ENCODE measurements at regions not wholly inside any gene's neighbourhood (a gene's known extent, or its start where the extent isn't known, plus 50 kb on each side); places are given as distances from the start of the nearest gene placed in this dataset.

- ATAC-seq (ENCODE audit: low read depth) (no peak), DNase-seq (no peak)
- Histone ChIP-seq H4K20me1 (ENCODE audit: insufficient read depth, low read length) (no peaks in the 10 kb centered on the region), H2AFZ (replicated peaks; ENCODE audit: low read length, poor library complexity) (no peak overlapping the region), H2AK9ac (replicated peaks; ENCODE audit: low read depth, low read length, poor library complexity) (no peak overlapping the region), H3K9ac (ENCODE audit: low read depth, low read length) (no peak overlapping the region), H3K27ac (ENCODE audit: insufficient read depth, low read length) (no peak overlapping the region), H3K36me3 (ENCODE audit: control insufficient read depth, insufficient read depth, low read length) (no peaks in the 10 kb centered on the region), H3K9me1 (ENCODE audit: insufficient read depth, low read length) (no peaks in the 10 kb centered on the region), H2BK120ac (ENCODE audit: low read depth, low read length) (no peak overlapping the region), H3K56ac (ENCODE audit: extremely low read depth, insufficient read depth, low read length) (no peak overlapping the region), H3K18ac (ENCODE audit: low read depth, low read length) (no peak overlapping the region), H3K4ac (ENCODE audit: low read depth, low read length) (no peak overlapping the region), H2BK15ac (ENCODE audit: low read depth, low read length) (no peak overlapping the region), H3K23ac (ENCODE audit: low read depth, low read length) (no peak overlapping the region), H4K91ac (ENCODE audit: insufficient read depth, low read depth, low read length) (no peak overlapping the region), H3K4me2 (ENCODE audit: low read depth, low read length) (no peak overlapping the region), H4K8ac (ENCODE audit: low read depth in 2 of 2, low read length in 2 of 2) (no peak overlapping the region), H3K9me3 (ENCODE audit: control insufficient read depth, insufficient read depth, low read length) (peaks cover 17% of the 10 kb centered on the region), H3K27me3 (ENCODE audit: control insufficient read depth, insufficient read depth, low read length) (no peaks in the 10 kb centered on the region), H2BK5ac (ENCODE audit: low read depth, low read length, poor library complexity, severe bottlenecking) (no peak overlapping the region), H3K14ac (replicated peaks; ENCODE audit: low read depth, low read length) (no peak overlapping the region), H4K5ac (ENCODE audit: low read depth, low read length) (no peak overlapping the region), H3K79me1 (ENCODE audit: low read depth in 1 of 2, low read length in 2 of 2) (no peaks in the 10 kb centered on the region), H3K4me3 (ENCODE audit: insufficient read depth, low read depth, low read length) (no peak overlapping the region), H2AK5ac (ENCODE audit: low read depth, low read length) (no peak overlapping the region), H3K4me1 (ENCODE audit: control insufficient read depth, insufficient read depth, low read length) (no peaks in the 10 kb centered on the region), H2BK20ac (ENCODE audit: low read depth, low read length) (no peak overlapping the region)
- ChIA-PET CTCF (no interaction called here), POLR2A (ENCODE audit: unreplicated experiment) (no interaction called here)
- dilution Hi-C loops (cut with HindIII; ENCODE audit: low sequenced_read_pairs, unreplicated experiment) (no loop called here), intact Hi-C loops (cut with micrococcal nuclease) (no loop called here), in situ Hi-C loops (cut with MboI; ENCODE audit: low sequenced_read_pairs) (no loop called here)
- no peak for TF ChIP-seq RFX5 (IDR thresholded peaks at IDR 0.05; ENCODE audit: low read depth, low read length)
- no peak for TF ChIP-seq CHD1 (IDR thresholded peaks at IDR 0.05; ENCODE audit: low read depth, low read length)
- no peak for TF ChIP-seq SMC3 (IDR thresholded peaks at IDR 0.05; ENCODE audit: low read depth, low read length)
- TF ChIP-seq RAD21 (IDR thresholded peaks at IDR 0.05; ENCODE audit: low read length) = no peak
- TF ChIP-seq CEBPB (IDR thresholded peaks at IDR 0.05; ENCODE audit: low read depth, low read length) = no peak
- no CpG with 5 or more reads among the region's 4 CpGs for WGBS, 2 experiments (ENCODE audit: extremely low coverage in 2 of 2, insufficient read length in 1 of 2)
- no TSS peak for BruUV-seq (replicated peaks)
Measured at GRCh38 chr4:189834616-189835015, 106.1 kb upstream of the FRG1 start.

All from IMR-90 (cell line).